Endodermal cell (in vitro differentiated cells): ENCODE measurements at regions not wholly inside any gene's neighbourhood (a gene's known extent, or its start where the extent isn't known, plus 50 kb on each side); places are given as distances from the start of the nearest gene placed in this dataset.

ENCODE experiments used
- DNase-seq: peaks from one replicate; pipeline ENCODE4 v3.0.0-alpha.2; 2017
- H3K27ac ChIP-seq: 2 replicates; pipeline ENCODE4 v1.5.1; 2013; ENCODE audit warnings: mild to moderate bottlenecking, low read depth, low read length, moderate library complexity
- H3K27me3 ChIP-seq: 2 replicates; pipeline ENCODE4 v1.6.1; 2013; ENCODE audit warnings: mild to moderate bottlenecking, low read length, moderate library complexity; ENCODE audit not compliant: insufficient read depth, control insufficient read depth, poor library complexity, severe bottlenecking
- H3K36me3 ChIP-seq: 2 replicates; pipeline ENCODE4 v1.7.0; 2013; ENCODE audit warnings: mild to moderate bottlenecking, low read length, moderate library complexity; ENCODE audit not compliant: control insufficient read depth, insufficient read depth
- H3K4me1 ChIP-seq: one replicate; pipeline ENCODE4 v1.7.0; 2013; ENCODE audit warnings: low read length; ENCODE audit not compliant: control insufficient read depth, insufficient read depth
- H3K4me3 ChIP-seq: 2 replicates; pipeline ENCODE4 v1.5.1; 2013; ENCODE audit warnings: mild to moderate bottlenecking, low read length, moderate library complexity
- H3K9ac ChIP-seq: 2 replicates; pipeline ENCODE4 v1.6.1; 2013; ENCODE audit warnings: mild to moderate bottlenecking, low read length, moderate library complexity; ENCODE audit not compliant: poor library complexity, severe bottlenecking; ENCODE audit errors: extremely low read depth
- H3K9me3 ChIP-seq: 2 replicates; pipeline ENCODE4 v1.6.1; 2013; ENCODE audit warnings: mild to moderate bottlenecking, low read length, moderate library complexity; ENCODE audit not compliant: control insufficient read depth
- H3K27ac Mint-ChIP-seq: 2 replicates; pipeline ENCODE4 v1.8.0; 2020; ENCODE audit warnings: mixed read lengths
- H3K27me3 Mint-ChIP-seq: 2 replicates; pipeline ENCODE4 v1.8.0; 2021; ENCODE audit warnings: mild to moderate bottlenecking, mixed read lengths; ENCODE audit not compliant: insufficient read depth
- H3K36me3 Mint-ChIP-seq: 2 replicates; pipeline ENCODE4 v1.8.0; 2020; ENCODE audit warnings: low read depth, mixed read lengths
- H3K4me1 Mint-ChIP-seq: 2 replicates; pipeline ENCODE4 v1.8.0; 2020; ENCODE audit warnings: mixed read lengths
- H3K4me3 Mint-ChIP-seq: 2 replicates; pipeline ENCODE4 v1.8.0; 2020; ENCODE audit warnings: mild to moderate bottlenecking, moderate library complexity, mixed read lengths
- H3K9me3 Mint-ChIP-seq: 2 replicates; pipeline ENCODE4 v1.8.0; 2020; ENCODE audit warnings: mild to moderate bottlenecking, mixed read lengths
- WGBS, 2 experiments: methylation state at CpG; one replicate each; pipeline versions ENCODE4 v1.1.5 to v1.1.7; 2013; ENCODE audit warnings: missing lambda C conversion rate in 2 of 2, mixed read lengths in 1 of 2; ENCODE audit not compliant: insufficient coverage in 1 of 2, insufficient read length in 1 of 2; 5-methylcytosine and 5-hydroxymethylcytosine counted together
- TF ChIP-seq, protein P1 (sequence below): fragments of 200-600 bp; sonication (generic); conservative IDR thresholded peaks from 2 replicates; pipeline ENCODE4 v1.5.0; 2021; ENCODE audit warnings: antibody characterized with exemption, mild to moderate bottlenecking

DNA sequence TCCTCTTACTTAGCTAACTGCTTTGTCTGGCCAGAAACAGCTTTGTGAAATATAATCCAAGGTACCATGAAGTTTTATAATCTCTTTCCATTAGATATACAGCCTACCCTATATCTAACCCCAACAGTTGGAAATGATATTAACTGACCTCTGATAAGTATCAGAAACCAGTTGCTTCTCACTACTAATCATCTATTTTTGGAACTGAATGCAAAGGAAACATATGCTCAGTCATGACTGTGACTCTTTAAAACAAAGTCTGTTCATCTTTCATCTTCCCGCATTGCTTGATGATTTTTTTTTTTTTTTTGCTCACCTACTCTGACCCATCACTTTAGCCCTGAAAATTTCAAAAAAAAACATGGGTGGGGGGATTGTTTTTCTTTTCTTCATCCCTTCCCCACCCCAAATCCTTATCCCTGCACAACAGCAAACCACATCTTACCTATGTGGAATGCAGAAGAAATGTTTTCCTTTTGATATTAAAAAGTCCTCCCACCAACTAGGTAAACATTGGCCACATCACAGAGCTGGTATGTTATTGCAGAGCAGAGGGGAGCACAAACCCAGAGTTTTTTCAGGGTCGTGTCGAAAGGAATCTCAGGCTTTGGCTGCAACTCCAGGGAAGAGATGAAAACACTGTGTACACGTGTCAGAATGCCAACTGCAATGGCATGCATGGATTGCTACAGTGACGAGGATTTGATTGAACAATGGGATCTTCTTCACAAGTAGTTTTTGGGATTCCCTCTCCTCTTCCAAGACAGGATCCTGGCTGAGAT is 137.3 kb downstream of the SLC30A10 start:
- no peak overlapping the region for H3K27ac Mint-ChIP-seq
- Histone ChIP-seq H3K27me3 (no peaks in the 10 kb centered on the region), H3K4me3 (no peak overlapping the region), H3K9me3 (no peaks in the 10 kb centered on the region), H3K4me1 (no peaks in the 10 kb centered on the region), H3K36me3 (no peaks in the 10 kb centered on the region), H3K9ac (no peak overlapping the region), H3K27ac (no peak overlapping the region)
- no peak overlapping the region for H3K4me3 Mint-ChIP-seq
- no peaks in the 10 kb centered on the region for H3K9me3 Mint-ChIP-seq
- WGBS, 2 experiments, result 45 to 60% methylated on average over 4 of the region's 5 CpGs
- TF ChIP-seq, protein P1, sequence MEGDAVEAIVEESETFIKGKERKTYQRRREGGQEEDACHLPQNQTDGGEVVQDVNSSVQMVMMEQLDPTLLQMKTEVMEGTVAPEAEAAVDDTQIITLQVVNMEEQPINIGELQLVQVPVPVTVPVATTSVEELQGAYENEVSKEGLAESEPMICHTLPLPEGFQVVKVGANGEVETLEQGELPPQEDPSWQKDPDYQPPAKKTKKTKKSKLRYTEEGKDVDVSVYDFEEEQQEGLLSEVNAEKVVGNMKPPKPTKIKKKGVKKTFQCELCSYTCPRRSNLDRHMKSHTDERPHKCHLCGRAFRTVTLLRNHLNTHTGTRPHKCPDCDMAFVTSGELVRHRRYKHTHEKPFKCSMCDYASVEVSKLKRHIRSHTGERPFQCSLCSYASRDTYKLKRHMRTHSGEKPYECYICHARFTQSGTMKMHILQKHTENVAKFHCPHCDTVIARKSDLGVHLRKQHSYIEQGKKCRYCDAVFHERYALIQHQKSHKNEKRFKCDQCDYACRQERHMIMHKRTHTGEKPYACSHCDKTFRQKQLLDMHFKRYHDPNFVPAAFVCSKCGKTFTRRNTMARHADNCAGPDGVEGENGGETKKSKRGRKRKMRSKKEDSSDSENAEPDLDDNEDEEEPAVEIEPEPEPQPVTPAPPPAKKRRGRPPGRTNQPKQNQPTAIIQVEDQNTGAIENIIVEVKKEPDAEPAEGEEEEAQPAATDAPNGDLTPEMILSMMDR, result no peak
- H3K36me3 Mint-ChIP-seq, result no peaks in the 10 kb centered on the region
- H3K4me1 Mint-ChIP-seq, result no peaks in the 10 kb centered on the region
- peaks cover 5% of the 10 kb centered on the region for H3K27me3 Mint-ChIP-seq
- no peak for DNase-seq

DNA sequence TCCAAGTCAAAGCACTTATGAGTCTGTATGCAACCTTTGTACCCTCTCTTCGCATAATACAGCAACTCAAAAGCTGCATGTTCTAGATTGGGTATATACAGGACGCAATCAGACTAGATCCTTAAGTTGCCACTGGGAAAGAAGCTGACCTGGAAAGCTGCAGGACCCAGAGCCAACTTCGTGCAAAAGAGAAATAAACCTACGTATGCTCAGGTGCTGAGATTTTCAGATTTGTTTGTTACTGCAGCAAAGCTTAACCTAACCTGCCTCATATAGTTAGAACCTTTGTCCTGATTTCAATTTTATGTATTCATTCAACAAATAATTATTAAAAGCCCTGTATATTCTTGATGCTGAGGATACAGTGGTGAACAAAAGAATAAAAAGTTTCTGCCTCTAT is 139.7 kb downstream of the SLC30A10 start:
- TF ChIP-seq, protein P1, result no peak
- no peak for DNase-seq
- Mint-ChIP-seq H3K36me3 (no peaks in the 10 kb centered on the region), H3K4me3 (no peak overlapping the region), H3K27ac (no peak overlapping the region), H3K9me3 (no peaks in the 10 kb centered on the region), H3K27me3 (peaks cover under 1% of the 10 kb centered on the region), H3K4me1 (no peaks in the 10 kb centered on the region)
- 70 to 73% methylated on average over 4 of the region's 4 CpGs for WGBS, 2 experiments
- Histone ChIP-seq H3K9me3 (no peaks in the 10 kb centered on the region), H3K27me3 (no peaks in the 10 kb centered on the region), H3K4me1 (no peaks in the 10 kb centered on the region), H3K9ac (no peak overlapping the region), H3K4me3 (no peak overlapping the region), H3K36me3 (no peaks in the 10 kb centered on the region), H3K27ac (no peak overlapping the region)

DNA sequence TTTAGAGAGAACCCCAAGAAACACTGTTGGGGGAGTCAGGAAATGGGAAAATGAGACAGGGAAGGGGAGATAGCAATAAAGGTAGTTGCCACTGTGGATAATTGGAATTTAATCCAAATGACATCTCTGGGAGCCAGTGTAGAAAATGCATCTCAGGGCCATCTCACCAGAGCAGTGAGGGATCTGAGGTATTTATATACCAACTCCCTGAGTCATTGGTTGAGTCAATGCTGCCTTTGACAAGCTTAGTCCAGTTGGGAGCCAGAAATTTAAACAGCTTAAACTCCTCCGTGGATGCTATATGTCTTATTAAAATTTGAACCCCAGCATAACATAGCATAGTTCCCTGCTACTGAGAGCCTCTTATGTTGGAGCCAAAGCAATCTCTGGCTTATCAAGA is 140.3 kb downstream of the SLC30A10 start:
- Mint-ChIP-seq H3K27ac (no peak overlapping the region), H3K36me3 (no peaks in the 10 kb centered on the region), H3K27me3 (no peaks in the 10 kb centered on the region), H3K9me3 (no peaks in the 10 kb centered on the region), H3K4me1 (no peaks in the 10 kb centered on the region), H3K4me3 (no peak overlapping the region)
- no peak overlapping the region for H3K9ac ChIP-seq
- WGBS, 2 experiments, result 83 to 85% methylated on average over 1 of the region's 1 CpG
- H3K27me3 ChIP-seq, result no peaks in the 10 kb centered on the region
- TF ChIP-seq, protein P1, result no peak
- H3K27ac ChIP-seq, result no peak overlapping the region
- no peak for DNase-seq
- no peaks in the 10 kb centered on the region for H3K4me1 ChIP-seq
- no peaks in the 10 kb centered on the region for H3K9me3 ChIP-seq
- H3K36me3 ChIP-seq, result no peaks in the 10 kb centered on the region
- no peak overlapping the region for H3K4me3 ChIP-seq
